Left lobe of liver (tissue), 2 donors: ENCODE measurements at regions not wholly inside any gene's neighbourhood (a gene's known extent, or its start where the extent isn't known, plus 50 kb on each side); places are given as distances from the start of the nearest gene placed in this dataset.

Experiments
- ATAC-seq: fragments of 200-7000 bp; cut with Tn5 transposase; one replicate; pipeline ENCODE4 v1.9.1; 2020; ENCODE audit warnings: mild to moderate bottlenecking, moderate library complexity
- DNase-seq: peaks from one replicate; pipeline ENCODE4 v3.0.0-alpha.2; 2020; ENCODE audit warnings: low spot score
- donor health status: DM: no; HTN: no; CAD: no; lungs with moderate emphysema.
- donor health status: DM: no; HTN: yes; CAD: no.

DNA sequence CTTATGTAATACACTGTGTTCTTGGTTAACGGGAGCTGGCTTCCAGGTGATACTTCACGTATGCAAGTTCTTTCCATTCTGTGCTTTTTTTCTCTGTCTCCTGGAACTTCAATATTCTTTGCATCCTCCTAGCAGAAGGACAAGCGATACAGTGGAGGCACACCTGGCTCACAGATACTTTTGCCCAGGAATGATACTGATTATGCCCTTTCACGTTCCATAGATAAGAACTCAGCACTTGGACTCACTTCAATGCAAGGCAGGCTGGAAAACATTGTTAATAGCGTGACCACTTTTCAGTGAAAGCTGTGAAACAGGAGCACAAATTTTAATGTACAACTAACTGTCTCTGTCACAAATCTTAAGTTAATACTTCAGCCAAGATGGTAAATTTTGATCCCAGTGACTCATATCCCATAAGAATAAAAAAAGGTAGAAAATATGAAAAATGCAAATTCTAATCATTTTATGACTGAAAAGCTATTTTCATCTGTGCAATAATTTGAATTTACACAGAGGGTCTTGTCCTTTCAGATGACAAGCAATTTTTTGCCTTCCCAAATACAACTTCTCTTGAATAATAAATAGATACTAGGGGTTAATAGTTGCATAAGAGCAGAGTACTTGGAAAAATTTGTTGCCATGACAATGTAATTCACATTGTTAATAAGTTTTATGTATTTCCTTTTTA lies 919.0 kb downstream of the GALC start:
- no peak for ATAC-seq
- no peak for DNase-seq

DNA sequence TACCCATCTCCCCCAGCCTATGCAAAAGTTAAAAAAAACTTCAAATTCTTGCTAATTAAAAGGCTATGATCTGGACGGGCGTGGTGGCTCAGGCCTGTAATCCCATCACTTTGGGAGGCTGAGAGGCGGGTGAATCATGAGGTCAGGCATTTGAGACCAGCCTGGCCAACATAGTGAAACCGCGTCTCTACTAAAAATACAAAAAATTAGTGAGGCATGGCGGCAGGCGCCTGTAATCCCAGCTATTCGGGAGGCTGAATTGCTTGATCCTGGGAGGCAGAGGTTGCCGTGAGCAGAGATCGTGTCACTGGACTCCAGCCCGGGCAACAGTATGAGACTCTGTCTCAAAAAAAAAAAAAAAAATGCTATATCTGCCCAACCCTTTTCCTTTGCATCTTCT lies 925.4 kb downstream of the GALC start:
- DNase-seq (no peak), ATAC-seq (no peak)

DNA sequence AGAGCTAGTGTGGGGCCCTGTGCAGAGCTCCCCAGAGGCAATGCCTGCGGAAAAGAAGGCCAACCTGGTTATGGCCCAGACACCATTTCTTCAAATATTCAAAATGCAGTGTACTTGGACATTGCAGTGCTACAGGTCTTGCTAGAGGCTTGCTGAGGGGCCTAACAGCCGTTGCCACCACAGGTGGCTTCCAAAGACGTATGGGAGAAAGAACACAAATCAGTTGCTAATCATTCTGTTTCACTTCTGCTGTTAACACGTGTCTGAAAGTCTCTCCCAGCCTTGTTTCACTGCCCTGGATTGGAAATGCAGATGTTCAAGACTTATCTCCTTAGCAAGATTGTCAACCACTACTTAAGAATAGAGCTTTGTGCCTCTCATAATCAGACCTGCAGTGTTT lies 925.9 kb downstream of the GALC start:
- ATAC-seq: no peak
- no peak for DNase-seq

DNA sequence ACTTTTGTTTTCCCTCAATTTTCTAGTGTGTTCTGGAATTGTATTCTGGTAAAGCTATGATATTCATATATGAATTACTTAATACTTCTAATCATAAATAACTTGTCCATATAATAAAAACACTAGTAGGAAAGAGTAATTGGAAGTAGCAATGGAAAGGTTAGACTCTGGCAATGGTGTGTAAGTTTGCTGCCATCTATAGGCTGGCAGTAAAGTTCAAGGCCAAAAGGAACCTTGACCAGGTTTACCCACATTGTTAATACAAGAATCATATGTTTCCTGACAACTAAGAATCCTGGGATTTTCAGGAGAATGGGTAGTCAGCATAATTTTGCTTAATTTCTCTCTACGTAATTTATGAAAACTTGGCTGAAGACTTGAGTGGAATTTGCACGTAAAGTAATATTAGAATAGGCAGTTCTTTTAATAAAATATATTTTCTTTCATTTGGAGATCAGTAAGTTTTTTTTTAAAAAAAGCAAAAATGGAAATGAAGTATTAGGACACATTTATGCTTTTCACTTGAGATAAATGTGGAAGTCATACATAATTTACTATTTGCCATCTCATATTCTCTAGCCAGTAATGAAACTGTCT lies 926.7 kb downstream of the GALC start:
- ATAC-seq (no peak), DNase-seq (no peak)

DNA sequence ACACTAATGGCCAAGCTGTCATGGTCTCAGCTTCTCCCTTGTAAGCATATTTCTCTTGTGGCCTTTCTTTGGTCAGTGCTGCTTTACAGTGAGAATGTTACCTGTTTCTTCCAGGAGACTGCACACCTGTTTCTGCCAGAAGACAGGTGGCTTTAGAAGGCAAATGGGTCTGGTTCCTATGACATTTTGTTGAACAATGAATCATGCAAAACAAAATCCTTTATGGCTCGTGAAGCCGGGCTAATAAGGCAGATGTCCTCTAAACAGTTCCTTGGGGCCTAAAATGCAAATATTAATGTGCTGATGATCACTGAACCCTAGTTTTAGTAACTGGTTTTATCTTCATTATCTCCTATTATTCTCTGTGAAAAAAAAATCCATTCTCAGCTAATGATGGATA lies 927.6 kb downstream of the GALC start:
- DNase-seq (no peak), ATAC-seq (no peak)

DNA sequence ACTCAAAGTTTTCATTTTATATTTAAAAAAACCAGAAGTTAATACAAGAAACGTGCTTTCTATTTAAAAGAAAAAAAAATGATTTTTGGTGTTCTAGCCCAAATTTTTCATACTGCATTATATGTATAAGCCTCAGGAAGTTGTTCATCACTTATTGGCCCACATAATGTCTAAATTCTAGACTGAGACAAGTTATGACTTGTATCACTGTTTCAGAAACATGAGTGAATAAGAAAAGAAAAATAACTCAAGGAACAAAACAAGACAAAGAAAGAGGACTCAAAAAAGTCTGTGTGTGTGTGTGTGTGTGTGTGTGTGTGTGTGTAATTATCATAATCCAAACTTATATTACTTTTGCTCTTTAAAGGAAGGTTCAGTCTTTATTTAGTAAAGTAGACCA lies 929.8 kb downstream of the GALC start:
- ATAC-seq: no peak
- DNase-seq: no peak

DNA sequence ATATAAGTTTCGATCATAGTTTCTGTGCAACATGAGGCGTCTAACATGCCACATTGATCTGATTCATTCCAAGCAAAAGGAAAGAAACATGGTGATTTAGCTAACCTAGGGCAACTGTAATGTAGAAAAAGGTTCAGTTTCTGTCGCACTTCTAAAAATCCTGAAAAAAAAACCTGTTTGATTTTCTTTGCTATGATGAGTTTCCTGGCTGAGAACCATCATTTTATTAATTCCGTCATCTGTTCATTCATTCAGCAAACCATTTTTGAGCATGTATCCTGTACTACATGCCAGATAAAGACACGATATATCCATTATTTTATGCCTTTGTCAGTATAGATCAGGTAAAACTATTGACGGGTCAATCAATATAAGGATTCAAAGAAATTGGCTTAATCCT lies 932.6 kb downstream of the GALC start:
- ATAC-seq: no peak

DNA sequence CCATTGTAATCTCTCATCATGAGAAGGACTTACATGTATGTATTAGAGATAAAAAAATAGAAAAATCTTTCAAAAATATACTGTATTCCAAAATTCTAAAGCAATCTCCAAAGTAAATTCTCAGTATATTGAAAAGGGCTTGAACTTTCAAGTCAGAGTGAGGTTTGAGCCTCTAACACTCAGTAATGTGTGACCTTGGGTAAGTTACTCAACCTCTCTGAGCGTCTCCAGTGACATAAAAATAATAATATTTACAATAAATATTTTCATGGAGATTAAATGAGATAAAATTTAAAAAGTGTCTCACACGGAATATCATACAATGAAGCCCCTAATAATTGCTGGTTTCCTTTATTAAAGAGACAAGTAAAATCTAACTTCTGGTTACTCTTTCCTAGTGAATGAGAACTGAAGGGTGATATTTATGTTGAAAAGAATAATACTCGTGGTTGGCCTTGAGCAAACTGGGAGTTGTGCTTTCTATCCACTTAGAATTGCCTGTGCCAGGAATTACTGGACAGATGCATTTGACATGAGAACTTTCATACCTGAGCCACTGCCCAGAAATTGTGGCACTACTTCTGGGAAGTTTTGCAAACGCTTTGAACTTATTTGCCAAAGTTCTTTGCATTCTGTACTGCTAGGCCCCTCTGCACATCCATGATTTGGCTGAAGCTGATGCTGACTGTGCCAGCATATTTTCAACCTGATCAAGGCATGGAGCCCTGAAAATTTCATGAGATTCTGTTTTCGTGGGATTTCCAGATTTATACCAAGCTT lies 933.7 kb downstream of the GALC start:
- ATAC-seq (no peak), DNase-seq (no peak)

More for the DNA sequence above, 932.6 kb downstream of the GALC start:
- no peak for DNase-seq

DNA sequence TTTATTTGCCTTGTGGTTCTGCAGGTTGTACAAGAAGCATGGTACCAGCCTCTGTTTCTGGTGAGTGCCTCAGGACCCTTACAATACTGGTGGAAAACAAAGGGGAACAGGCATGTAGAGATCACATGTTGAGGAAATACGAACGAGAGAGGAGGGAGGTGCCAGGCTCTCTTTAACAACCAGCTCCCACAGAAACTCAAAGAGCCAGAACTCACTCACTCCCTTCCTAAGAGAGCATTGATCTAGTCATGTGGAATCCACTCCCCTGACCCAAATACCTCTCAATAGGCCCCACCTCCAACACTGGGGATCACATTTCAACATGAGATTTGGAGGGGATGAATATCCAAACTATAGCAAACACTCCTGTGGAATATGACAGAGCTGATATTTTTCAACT lies 938.0 kb downstream of the GALC start:
- DNase-seq (no peak), ATAC-seq (no peak)

DNA sequence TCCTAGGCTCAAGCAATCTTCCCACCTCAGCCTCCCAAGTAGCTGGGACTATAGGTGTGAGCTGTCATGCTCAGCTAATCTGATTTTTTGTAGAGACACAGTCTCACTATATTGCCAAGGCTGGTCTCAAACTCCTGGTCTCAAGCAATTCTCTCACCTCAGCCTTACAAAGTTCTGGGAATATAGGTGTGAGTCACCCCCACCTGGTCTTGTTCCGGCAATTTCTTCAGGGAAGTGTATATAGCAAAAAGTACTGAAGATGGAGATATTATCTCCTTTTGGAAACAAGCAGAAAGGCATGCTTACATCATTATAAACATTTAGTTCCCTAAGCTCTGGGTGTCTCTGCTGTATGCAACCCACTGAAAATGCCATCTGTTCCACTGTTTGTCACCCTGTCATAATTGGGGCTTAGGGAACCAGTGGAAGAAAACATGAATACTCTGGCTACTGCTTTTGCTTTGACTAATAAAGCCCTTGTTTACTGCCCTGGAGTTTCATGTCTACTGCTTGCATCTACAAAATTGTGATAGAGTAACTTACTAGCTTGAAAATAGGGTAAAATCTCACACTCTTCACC lies 940.2 kb downstream of the GALC start:
- ATAC-seq: no peak

DNA sequence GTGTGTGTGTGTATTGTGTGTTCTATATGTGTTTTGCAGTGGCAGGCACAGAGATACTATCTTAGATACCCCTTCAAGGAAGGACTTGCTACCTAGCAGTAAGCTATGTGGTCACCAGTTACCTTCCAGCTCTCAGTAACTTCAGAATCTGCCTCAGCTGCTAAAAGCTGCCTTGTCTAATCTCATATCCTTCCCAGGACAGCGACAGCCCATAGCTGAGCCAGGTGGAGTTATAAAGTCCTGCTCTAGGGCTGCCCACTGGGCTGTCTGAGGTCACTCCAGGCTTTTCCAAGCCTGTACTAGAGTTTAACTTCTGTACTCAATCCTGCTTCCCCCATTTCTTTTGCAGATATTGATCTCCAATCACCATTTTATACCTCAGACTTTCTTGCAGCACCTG lies 942.6 kb downstream of the GALC start:
- no peak for DNase-seq
- ATAC-seq: no peak

More for the DNA sequence above, 940.2 kb downstream of the GALC start:
- DNase-seq: no peak

DNA sequence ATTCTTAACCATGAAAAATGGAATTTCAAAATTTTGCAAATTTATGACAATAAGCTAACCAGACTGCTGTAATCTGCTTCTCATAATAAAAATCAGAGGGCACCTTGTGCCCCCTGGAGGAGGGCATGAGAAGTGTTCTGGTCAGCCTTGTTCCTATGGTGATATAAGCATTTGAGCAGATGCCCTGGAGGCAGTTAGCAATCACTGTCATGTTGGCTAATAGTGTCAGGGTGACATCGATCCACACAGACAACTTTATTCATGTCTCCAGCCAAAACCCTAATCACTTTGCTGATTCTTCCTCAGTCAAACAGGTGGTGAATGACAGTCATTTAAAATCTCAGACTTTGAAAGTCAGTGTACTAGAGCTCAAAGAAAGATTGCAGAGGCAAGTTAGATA lies 943.0 kb downstream of the GALC start:
- peak; percentile 38 for ATAC-seq

DNA sequence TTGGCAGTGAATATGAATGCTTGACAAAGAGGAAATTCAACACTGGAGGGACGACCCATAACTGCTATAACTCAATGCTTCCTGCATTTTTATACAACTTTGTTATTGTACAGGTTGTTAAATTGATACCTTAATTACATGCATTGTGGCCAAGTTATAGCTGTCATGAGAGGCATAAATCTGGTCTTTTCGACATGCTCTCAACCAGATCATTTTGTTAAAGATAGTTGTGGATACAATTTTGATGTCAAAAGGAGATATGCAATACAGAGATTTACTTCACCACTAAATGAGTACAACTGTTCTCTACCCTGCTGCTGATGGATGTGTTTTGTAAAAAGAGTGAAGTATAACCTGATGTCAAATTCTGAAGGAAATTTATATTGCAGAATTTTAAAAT lies 946.0 kb downstream of the GALC start:
- DNase-seq: no peak
- no peak for ATAC-seq

More for the DNA sequence above, 943.0 kb downstream of the GALC start:
- no peak for DNase-seq

DNA sequence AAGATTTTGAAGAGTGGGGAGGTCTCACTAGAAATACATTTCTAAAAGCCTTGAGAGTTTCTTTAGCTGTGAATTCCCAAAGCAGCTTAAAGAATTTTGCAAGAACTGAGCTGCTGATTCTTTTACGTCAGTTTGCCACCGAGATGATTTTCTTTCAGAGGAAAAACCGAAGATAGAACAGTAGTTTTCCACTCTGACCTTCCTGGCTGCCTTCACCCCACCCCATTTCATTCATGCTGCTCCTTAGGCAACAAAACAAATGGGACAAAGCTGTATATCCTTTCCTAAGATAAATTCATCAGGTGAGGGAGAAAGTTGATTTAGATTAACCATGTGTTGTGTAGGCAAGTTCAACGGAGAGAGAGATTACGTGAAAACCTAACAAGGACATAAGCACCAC lies 947.0 kb downstream of the GALC start:
- ATAC-seq (no peak), DNase-seq (no peak)

DNA sequence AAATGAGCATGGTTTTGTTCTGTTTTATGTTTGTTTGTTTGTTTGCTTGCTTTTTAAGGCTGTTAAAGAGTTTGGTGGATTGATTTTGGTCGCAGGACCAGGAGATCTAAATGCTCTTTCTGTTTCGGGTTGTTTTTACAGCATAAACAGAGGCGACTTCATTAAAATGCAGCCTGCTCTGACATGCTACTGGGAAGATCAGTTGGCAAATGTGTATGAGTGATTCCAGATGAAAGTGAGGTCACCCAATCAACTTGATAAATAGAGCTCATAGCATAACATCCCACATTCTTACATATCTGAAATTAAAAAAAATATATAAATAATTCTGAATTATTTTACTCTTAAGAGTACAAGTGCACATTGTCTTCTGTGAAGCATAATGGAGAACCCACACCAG lies 947.7 kb downstream of the GALC start:
- ATAC-seq (no peak), DNase-seq (no peak)

DNA sequence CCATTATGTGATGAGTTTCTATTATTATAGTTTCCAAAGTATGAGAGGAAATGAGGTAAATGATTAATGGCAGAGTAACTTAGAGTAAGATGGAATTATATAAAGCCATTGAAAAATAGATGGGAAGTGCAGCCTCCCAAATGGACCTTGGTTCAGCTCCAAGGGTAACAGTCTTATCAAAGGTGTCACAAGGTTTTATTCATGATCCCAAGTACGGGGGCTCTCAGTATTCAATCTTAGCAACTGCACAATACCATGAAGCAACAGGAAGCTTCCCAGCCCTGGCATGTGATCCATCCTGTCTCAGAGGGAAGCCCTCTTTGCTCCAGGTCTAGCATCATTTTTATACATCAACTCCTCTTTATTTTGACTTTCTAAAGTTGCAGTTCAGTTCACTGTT lies 948.2 kb downstream of the GALC start:
- ATAC-seq: no peak

DNA sequence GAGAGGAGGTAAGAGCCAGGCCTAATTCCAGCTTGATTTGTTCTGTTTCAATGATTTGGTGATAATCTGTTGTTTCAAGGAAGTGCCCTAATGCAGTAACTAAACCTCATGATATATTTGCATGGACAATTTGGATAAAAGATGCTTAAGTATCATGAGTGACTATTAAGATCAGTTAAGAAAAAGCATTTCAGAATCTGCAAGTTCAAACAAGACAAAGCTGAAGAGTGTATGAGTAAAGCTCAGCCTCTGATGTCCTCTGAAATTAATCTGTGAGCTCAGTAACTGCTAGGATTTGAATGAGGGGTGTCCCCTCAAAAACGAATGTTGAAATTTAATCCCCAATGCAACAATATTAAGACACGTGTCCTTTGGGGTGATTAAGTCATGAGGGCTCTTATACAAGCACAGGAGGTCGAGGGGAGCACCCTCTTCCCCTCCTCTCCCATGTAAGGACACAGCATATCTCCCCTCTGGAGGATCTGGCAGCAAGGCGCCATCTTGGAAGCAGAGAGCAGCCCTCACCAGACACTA lies 949.2 kb downstream of the GALC start:
- ATAC-seq (no peak), DNase-seq (no peak)

More for the DNA sequence above, 948.2 kb downstream of the GALC start:
- DNase-seq: no peak

DNA sequence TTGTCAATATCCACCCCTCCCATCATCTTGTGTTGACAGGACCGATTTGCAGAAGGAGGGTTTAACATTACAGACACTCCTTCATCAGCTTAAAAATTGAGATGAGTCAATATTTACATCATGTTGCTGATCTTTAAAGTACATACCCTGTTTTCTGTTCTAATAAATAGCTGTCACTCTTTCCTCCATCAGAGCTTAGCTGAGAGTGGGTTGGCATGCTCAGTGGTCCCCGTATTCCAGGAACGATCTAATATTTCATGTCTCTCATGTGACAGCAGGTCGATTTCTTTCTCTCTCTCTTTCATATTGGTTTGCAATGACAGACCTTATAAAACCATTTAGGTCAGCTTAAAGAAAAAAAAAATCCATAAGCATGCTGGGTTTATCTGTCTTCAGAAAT lies 950.6 kb downstream of the GALC start:
- ATAC-seq (no peak), DNase-seq (no peak)

DNA sequence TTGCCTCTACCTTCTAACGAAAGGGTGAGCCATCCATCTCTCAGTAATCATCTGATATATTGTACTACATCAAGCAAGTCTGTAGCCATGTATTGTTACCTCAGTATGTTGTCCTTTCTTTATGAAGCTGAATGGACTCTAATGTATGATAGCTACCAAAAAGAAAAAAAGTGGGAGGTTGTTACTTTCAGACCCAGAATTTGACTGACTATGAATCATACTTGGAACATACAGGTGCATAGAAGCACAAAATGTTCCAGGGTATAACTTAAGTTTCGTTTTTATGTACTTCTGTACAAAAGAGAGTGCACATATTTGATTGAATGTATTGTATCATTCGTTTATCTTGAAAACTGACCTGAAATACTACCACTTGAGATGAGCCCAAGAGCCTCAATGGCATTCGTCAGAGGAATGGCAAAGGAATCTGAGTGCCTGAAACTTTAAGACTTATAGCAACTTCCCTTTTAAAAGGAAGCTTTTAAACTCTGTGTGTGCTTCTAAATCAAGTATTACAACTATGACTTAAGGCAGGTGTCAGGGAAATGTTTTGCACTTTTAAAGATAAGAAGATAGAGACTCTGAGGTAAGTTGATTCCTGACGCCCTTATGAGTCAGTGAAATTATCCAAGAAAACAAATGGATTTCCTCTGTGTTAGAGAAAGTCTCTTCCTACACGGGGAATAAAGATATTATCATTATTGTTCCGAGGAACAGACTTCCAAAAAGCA lies 951.5 kb downstream of the GALC start:
- DNase-seq (no peak), ATAC-seq (no peak)

DNA sequence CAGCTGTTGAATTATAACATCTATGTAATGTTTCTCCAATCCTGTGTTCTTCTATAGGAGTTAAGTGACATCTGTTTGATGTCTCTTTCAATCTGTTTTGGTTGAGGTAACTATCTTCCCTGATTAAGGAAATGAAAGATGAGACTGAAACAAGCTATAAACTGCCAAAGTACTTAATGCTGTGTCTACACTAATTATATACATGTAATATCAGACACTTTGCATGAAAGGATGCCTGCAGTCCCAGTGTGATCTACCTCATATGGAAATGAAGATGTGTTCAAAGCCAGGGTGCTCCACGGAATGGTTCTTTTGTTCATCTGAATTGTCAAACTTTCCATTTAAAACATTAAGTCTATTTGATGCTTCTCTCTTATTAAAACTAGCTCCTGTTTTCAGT lies 958.3 kb downstream of the GALC start:
- DNase-seq (no peak), ATAC-seq (no peak)

DNA sequence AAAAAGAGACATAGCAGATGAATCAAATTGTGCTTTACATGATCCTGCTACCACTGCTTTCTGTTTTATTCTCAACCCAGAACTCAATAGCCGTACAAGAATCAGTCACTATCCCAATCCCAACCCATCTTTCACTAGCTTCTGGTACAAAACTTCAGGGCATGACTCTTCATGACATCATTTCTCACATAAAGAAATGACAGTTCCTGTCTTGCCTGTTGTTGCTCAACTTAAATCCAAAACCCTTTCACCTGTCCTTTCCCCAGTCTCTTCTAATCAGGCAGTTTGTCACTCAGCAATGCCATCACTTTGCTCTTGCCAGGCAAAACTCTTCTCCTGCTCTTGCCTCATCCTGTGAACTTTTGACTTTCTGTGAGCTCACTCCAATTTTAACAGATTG lies 962.8 kb downstream of the GALC start:
- ATAC-seq: no peak
- DNase-seq: no peak
